LNCaP clone FGC (cell line): ENCODE measurements at regions not wholly inside any gene's neighbourhood (a gene's known extent, or its start where the extent isn't known, plus 50 kb on each side); places are given as distances from the start of the nearest gene placed in this dataset.
"Not testable (repeated sequence)": the region's sequence is repeated elsewhere in the genome, so short reads cannot be mapped to it uniquely, and the experiment has no call there.

ENCODE experiments used
- DNase-seq: peaks from one replicate; pipeline ENCODE4 v3.0.0-alpha.2; 2011; ENCODE audit warnings: low read depth
- H3K4me3 ChIP-seq: 2 replicates; pipeline ENCODE4 v1.5.1; 2011; ENCODE audit warnings: mild to moderate bottlenecking, low read depth, low read length, control low read depth
- TF ChIP-seq, protein P1 (sequence below): IDR thresholded peaks from 2 replicates; pipeline ENCODE4 v1.5.1; 2012; ENCODE audit warnings: mild to moderate bottlenecking; ENCODE audit not compliant: control insufficient read depth, insufficient read depth; ENCODE audit errors: extremely low read depth

DNA sequence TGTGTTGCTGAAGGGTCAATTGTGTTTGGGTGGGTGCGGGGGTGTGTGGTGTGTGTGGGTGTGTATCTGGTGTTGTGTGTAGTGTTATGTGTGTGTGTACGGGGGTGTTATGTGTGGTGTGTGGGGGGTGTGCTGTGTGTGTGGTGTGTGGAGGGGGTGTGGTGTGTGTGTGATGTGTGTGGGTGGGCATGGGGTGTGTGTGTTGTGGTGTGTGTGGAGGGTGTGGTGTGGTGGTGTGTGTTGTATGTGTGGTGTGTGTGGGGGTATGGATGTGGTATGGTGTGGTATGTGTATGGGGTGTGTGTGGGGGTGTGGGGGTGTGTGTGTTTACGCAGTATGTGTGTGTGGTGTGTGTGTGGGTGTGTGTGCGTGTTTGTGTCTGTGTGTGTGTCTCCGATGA is 110.8 kb downstream of the ZNF22 start:
- TF ChIP-seq, protein P1, sequence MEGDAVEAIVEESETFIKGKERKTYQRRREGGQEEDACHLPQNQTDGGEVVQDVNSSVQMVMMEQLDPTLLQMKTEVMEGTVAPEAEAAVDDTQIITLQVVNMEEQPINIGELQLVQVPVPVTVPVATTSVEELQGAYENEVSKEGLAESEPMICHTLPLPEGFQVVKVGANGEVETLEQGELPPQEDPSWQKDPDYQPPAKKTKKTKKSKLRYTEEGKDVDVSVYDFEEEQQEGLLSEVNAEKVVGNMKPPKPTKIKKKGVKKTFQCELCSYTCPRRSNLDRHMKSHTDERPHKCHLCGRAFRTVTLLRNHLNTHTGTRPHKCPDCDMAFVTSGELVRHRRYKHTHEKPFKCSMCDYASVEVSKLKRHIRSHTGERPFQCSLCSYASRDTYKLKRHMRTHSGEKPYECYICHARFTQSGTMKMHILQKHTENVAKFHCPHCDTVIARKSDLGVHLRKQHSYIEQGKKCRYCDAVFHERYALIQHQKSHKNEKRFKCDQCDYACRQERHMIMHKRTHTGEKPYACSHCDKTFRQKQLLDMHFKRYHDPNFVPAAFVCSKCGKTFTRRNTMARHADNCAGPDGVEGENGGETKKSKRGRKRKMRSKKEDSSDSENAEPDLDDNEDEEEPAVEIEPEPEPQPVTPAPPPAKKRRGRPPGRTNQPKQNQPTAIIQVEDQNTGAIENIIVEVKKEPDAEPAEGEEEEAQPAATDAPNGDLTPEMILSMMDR: no peak
- no peak overlapping the region for H3K4me3 ChIP-seq
- no peak for DNase-seq

DNA sequence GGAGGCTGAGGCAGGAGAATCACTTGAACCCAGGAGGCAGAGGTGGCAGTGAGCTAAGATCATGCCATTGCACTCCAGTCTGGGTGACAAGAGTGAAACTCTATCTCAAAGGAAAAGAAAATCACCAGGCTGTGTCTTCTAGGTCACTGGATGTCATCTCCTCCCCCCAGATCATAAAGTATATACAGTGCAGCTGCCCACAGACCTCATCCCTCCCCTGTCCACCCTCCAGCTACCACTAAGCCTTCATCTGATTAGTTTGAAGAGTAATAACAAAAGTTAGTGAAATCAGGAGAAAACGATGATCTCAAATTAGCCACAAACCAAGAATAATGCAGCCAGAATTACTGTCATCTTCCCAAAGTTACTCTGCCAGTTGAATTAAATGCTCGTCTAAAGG is 117.2 kb downstream of the ZNF22 start:
- DNase-seq, H3K4me3 ChIP-seq: not testable (repeated sequence)

DNA sequence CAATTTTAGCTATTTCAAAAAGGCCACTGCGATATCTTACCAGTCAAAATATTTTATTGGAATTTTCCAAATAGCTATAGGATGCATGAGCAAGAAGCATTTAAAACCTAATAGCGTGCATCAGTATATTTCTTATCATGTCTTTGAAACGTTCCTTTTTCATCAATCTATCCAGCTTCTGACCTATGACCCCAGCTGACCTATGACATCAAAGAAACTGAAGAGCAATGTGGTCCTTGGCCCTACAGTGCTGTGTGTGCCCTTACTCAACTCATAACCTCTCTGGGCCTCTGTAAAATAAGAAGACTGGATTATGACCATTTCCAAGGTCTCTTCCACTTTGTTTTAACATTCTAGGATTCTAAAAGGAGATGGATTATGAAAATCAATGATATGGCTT is 118.2 kb downstream of the ZNF22 start:
- no peak for DNase-seq
- no peak overlapping the region for H3K4me3 ChIP-seq
- TF ChIP-seq, protein P1: no peak

DNA sequence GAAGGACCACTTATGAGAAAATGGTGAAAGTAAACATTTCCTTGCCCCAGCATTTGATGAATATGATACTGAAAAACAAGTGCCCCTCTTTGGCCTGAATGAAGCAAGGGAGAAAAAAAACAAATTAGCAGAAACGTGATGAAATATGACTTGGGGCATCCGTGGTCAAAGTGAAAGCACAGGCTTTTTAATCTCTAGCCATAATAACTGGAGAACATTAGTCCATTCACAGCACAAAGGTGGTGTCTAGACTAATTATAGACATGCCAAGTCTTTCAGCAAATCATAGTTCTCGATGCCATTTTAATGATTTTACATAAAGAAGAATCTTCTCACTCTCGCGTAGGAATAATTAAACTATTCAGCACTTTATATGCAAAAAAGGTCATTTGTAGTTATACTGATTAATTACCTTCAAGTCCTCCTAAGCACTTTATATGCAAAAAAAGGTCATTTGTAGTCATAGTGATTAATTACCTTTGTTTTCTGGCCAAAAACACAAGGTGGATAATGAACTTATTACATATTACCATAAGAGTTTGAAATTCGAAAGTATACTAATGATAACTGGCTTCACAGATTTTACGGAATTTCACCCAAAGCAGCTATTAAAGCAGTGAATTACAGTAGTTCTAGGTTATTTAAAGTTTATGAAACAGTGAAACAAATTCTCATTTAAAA is 121.6 kb downstream of the ZNF22 start:
- not testable (repeated sequence) for H3K4me3 ChIP-seq, DNase-seq

DNA sequence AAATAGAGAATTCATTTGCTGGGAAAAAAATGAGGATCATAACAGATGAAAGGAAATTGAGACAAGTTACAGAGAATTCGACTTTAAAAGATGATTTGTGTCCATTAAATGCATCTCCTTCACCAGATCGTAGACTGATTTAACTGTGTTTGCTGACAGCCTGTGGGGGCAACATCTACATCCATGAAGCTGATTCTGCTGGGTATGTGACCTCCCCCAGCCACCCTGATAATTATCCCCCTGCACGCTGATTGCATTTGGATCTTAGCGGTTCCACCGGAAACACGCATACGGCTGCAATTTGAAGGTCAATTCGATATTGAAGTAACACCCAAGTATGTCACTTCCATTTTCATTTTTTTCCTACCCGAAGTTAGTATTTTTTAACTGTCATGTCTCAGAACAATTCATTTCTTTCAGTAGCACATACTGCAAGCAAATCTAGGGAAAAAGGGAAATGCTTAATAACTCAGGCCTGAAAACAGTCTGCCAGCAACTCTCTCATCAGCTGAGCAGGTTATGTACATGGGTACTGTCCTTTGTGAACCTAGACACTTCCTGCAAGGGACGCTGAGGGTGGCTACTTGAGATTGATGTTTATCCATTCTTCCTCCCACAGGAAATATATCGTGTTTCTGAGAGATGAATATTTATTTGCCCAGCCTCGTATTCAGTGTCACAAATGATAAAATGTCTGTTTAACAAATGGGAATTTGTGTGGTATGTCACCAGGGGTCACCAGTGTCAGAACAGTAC is 134.9 kb downstream of the ZNF22 start:
- DNase-seq: no peak
- TF ChIP-seq, protein P1: no peak
- H3K4me3 ChIP-seq: no peak overlapping the region

DNA sequence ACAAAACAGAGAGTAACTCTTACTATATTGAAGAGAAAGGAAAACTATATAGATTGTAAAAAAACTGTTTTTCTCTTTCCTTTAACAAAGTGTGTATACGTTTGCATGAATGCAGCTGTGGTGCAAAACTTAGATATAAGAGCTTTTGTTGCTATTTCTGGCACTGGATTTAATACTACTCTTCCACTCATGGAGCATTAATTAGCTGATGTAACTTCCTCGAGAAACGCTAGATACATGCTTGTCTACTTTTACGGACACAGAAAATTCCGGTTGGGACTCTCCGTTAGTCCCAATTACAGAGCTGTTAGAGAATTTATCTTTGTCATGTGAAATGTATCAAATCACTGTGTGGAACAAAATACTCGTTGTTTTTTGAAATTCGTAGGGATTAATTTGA is 135.5 kb downstream of the ZNF22 start:
- no peak overlapping the region for H3K4me3 ChIP-seq
- no peak for DNase-seq
- TF ChIP-seq, protein P1: no peak

DNA sequence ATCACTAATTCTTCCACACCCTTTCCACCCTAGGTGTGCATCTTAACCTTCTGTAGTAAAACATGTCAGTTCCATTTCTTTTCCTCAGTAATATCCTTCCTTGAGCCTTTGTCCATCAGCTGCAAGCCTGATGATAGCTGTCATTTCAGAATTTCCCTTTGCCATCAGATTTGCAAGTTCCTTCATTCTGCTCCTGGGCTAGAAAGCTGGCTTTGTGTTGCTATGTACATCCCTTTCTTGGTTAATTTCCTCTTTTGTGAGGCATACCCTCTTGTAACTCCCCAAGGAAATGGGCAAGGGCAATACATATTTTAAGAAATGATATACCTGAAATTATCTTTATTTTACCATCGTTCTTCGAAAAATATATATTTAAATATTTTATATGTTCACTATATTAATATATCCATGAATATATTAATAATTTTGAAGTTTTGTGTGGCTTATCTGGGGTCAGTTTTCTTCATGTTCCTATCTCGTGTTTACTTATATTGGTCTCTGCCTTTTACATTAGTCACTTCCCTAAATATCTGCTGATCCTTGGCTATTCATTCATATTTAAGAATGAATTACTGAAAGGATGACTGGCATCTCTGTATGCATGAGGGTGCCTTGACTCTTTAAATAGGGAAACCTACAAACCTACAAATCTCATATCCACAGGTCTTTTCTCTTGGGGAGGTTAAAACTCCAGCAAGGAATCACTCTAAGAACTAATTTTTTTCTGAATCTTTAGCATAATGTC is 143.8 kb downstream of the ZNF22 start:
- H3K4me3 ChIP-seq: no peak overlapping the region
- TF ChIP-seq, protein P1: no peak
- DNase-seq: no peak

DNA sequence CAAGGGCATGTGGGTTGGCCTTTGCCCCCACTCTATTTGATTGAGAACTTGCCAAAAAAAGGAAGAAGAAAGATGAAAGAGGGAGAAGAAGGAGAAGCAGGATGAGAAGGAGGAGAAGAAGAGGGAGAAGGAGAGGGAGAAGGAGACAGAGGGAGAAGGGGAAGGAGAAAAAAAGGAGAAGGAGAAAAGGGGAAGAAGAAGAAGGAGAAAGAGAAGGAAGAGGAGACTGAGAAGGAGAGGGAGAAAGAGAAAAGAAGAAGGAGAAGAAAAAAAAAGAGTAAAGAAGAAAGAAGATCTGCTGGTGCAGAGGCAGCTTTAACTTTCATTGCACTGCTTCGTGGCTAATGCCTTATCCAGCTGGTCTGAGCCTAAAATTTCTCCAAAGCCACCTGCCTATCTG is 144.4 kb downstream of the ZNF22 start:
- not testable (repeated sequence) for H3K4me3 ChIP-seq, DNase-seq
